H9 (cell line): ENCODE measurements at regions not wholly inside any gene's neighbourhood (a gene's known extent, or its start where the extent isn't known, plus 50 kb on each side); places are given as distances from the start of the nearest gene placed in this dataset.

ENCODE experiments used
- DNase-seq: peaks from one replicate; pipeline ENCODE4 v3.0.0-alpha.2; 2017
- H2AFZ ChIP-seq: one replicate; pipeline ENCODE4 v1.6.1; 2013; ENCODE audit warnings: mild to moderate bottlenecking, low read length, control low read depth, moderate library complexity
- H2AK5ac ChIP-seq: 2 replicates; pipeline ENCODE4 v1.6.1; 2013; ENCODE audit warnings: low read length, control low read depth, mixed read lengths; ENCODE audit not compliant: insufficient read length
- H2BK120ac ChIP-seq: one replicate; pipeline ENCODE4 v1.6.1; 2013; ENCODE audit warnings: low read depth, mild to moderate bottlenecking, low read length, control low read depth, inconsistent platforms; ENCODE audit not compliant: poor library complexity, severe bottlenecking
- H2BK12ac ChIP-seq: 2 replicates; pipeline ENCODE4 v1.6.1; 2013; ENCODE audit warnings: low read length, control low read depth, mixed read lengths, low read depth; ENCODE audit not compliant: insufficient read length
- H2BK15ac ChIP-seq: 2 replicates; pipeline ENCODE4 v1.6.1; 2013; ENCODE audit warnings: low read depth, low read length, control low read depth
- H2BK20ac ChIP-seq: one replicate; pipeline ENCODE4 v1.6.1; 2013; ENCODE audit warnings: low read depth, mild to moderate bottlenecking, low read length, control low read depth, inconsistent platforms; ENCODE audit not compliant: poor library complexity, severe bottlenecking
- H2BK5ac ChIP-seq: 2 replicates; pipeline ENCODE4 v1.6.1; 2013; ENCODE audit warnings: low read length, control low read depth, mixed read lengths; ENCODE audit not compliant: insufficient read length
- H3K14ac ChIP-seq: 2 replicates; pipeline ENCODE4 v1.6.1; 2013; ENCODE audit warnings: low read length, control low read depth; ENCODE audit not compliant: insufficient read depth
- H3K18ac ChIP-seq: 2 replicates; pipeline ENCODE4 v1.6.1; 2013; ENCODE audit warnings: low read depth, mild to moderate bottlenecking, mixed read lengths, low read length, control low read depth; ENCODE audit not compliant: insufficient read length
- H3K23ac ChIP-seq: 2 replicates; pipeline ENCODE4 v1.6.1; 2013; ENCODE audit warnings: low read length, control low read depth, mixed read lengths, low read depth; ENCODE audit not compliant: insufficient read length
- H3K23me2 ChIP-seq: 2 replicates; pipeline ENCODE4 v1.6.1; 2013; ENCODE audit warnings: low read depth, mild to moderate bottlenecking, mixed read lengths, low read length, control low read depth; ENCODE audit not compliant: insufficient read length, poor library complexity, severe bottlenecking
- H3K27ac ChIP-seq: 2 replicates; pipeline ENCODE4 v1.5.1; 2013; ENCODE audit warnings: low read length, control low read depth, mixed read lengths, low read depth; ENCODE audit not compliant: insufficient read length
- H3K27me3 ChIP-seq: 2 replicates; pipeline ENCODE4 v1.6.1; 2013; ENCODE audit warnings: low read length, control low read depth, inconsistent platforms; ENCODE audit not compliant: insufficient read depth
- H3K4ac ChIP-seq: 2 replicates; pipeline ENCODE4 v1.6.1; 2013; ENCODE audit warnings: low read depth, mild to moderate bottlenecking, control low read depth, inconsistent platforms, low read length, moderate library complexity
- H3K4me1 ChIP-seq: 2 replicates; pipeline ENCODE4 v1.6.1; 2013; ENCODE audit warnings: low read length, control low read depth, inconsistent platforms; ENCODE audit not compliant: insufficient read depth
- H3K4me2 ChIP-seq: 2 replicates; pipeline ENCODE4 v1.6.1; 2013; ENCODE audit warnings: low read length, control low read depth, mixed read lengths; ENCODE audit not compliant: insufficient read length, insufficient read depth
- H3K56ac ChIP-seq: 2 replicates; pipeline ENCODE4 v1.6.1; 2013; ENCODE audit warnings: low read depth, mild to moderate bottlenecking, mixed read lengths, low read length, control low read depth; ENCODE audit not compliant: insufficient read length
- H3K79me1 ChIP-seq: 2 replicates; pipeline ENCODE4 v1.6.1; 2013; ENCODE audit warnings: low read depth, mild to moderate bottlenecking, moderate library complexity, low read length, control low read depth, inconsistent platforms; ENCODE audit not compliant: insufficient read depth, poor library complexity, severe bottlenecking
- H3K79me2 ChIP-seq: 2 replicates; pipeline ENCODE4 v1.6.1; 2013; ENCODE audit warnings: low read length, control low read depth, inconsistent platforms; ENCODE audit not compliant: insufficient read depth
- H3K9ac ChIP-seq: 2 replicates; pipeline ENCODE4 v1.6.1; 2013; ENCODE audit warnings: low read length, control low read depth, mixed read lengths; ENCODE audit not compliant: insufficient read length; ENCODE audit errors: extremely low read depth
- H3K9me3 ChIP-seq: one replicate; pipeline ENCODE4 v1.6.1; 2013; ENCODE audit warnings: low read depth, low read length, inconsistent platforms; ENCODE audit not compliant: control insufficient read depth
- H3T11ph ChIP-seq: one replicate; pipeline ENCODE4 v1.6.1; 2013; ENCODE audit warnings: mild to moderate bottlenecking, low read length, control low read depth, inconsistent platforms
- H4K20me1 ChIP-seq: one replicate; pipeline ENCODE4 v1.6.1; 2013; ENCODE audit not compliant: control insufficient read depth, insufficient read length, insufficient read depth
- H4K5ac ChIP-seq: 2 replicates; pipeline ENCODE4 v1.6.1; 2013; ENCODE audit warnings: low read depth, mild to moderate bottlenecking, mixed read lengths, low read length, control low read depth; ENCODE audit not compliant: insufficient read length
- H4K8ac ChIP-seq: replicated peaks from 2 replicates; pipeline ENCODE4 v1.6.1; 2013; ENCODE audit warnings: low read length, control low read depth, mixed read lengths, low read depth; ENCODE audit not compliant: insufficient read length
- H4K91ac ChIP-seq: 2 replicates; pipeline ENCODE4 v1.6.1; 2013; ENCODE audit warnings: low read depth, mild to moderate bottlenecking, moderate library complexity, mixed read lengths, low read length, control low read depth; ENCODE audit not compliant: insufficient read length
- H3K27ac Mint-ChIP-seq, 3 experiments: 2 replicates in 2 of 3; 3 replicates in 1 of 3; pipeline ENCODE4 v1.8.0; 2020 to 2021; ENCODE audit warnings: mixed read lengths in 3 of 3, mild to moderate bottlenecking in 1 of 3, moderate library complexity in 1 of 3
- H3K27me3 Mint-ChIP-seq: 2 replicates; pipeline ENCODE4 v1.8.0; 2021; ENCODE audit warnings: low read depth, mild to moderate bottlenecking, moderate library complexity, mixed read lengths
- H3K36me3 Mint-ChIP-seq, 3 experiments: 2 replicates in 2 of 3; 3 replicates in 1 of 3; pipeline ENCODE4 v1.8.0; 2020 to 2021; ENCODE audit warnings: low read depth in 3 of 3, mixed read lengths in 3 of 3; ENCODE audit not compliant: insufficient read depth in 1 of 3
- H3K4me1 Mint-ChIP-seq, 2 experiments: 2 replicates each; pipeline ENCODE4 v1.8.0; 2020; ENCODE audit warnings: mixed read lengths in 2 of 2
- H3K4me3 Mint-ChIP-seq, 2 experiments: 2 replicates in 1 of 2; 3 replicates in 1 of 2; pipeline ENCODE4 v1.8.0; 2020 to 2021; ENCODE audit warnings: mild to moderate bottlenecking in 2 of 2, mixed read lengths in 2 of 2, moderate library complexity in 1 of 2
- H3K9me3 Mint-ChIP-seq, 2 experiments: 2 replicates in 1 of 2; 3 replicates in 1 of 2; pipeline ENCODE4 v1.8.0; 2020; ENCODE audit warnings: mild to moderate bottlenecking in 2 of 2, mixed read lengths in 2 of 2, moderate library complexity in 1 of 2
- CTCF ChIP-seq: fragments of 200-600 bp; sonication (generic); conservative IDR thresholded peaks from 3 replicates; pipeline ENCODE4 v1.8.0; 2021; ENCODE audit warnings: antibody characterized with exemption, mild to moderate bottlenecking
- WGBS: extraction: QIAGEN DNeasy Blood & Tissue Kit; methylation state at CpG from one replicate; pipeline ENCODE4 v1.1.7; 2013; ENCODE audit warnings: missing lambda C conversion rate, low lambda C conversion rate, mixed read lengths; ENCODE audit not compliant: insufficient read length; ENCODE audit errors: extremely low coverage; 5-methylcytosine and 5-hydroxymethylcytosine counted together

GRCh38 chr20:60589623-60590022 lies 631.4 kb downstream of the CDH26 start:
- Histone ChIP-seq H3K23ac (no peak overlapping the region), H2BK120ac (no peak overlapping the region), H3K4me2 (no peak overlapping the region), H3K9me3 (no peaks in the 10 kb centered on the region), H2BK12ac (no peak overlapping the region), H4K8ac (no peak overlapping the region), H3K27me3 (no peaks in the 10 kb centered on the region), H3K18ac (no peak overlapping the region), H2AK5ac (no peak overlapping the region), H4K91ac (no peak overlapping the region), H3K23me2 (no peaks in the 10 kb centered on the region), H3K79me1 (no peaks in the 10 kb centered on the region), H3K79me2 (no peaks in the 10 kb centered on the region), H2BK20ac (no peak overlapping the region), H4K20me1 (no peaks in the 10 kb centered on the region), H3K4ac (no peak overlapping the region), H2AFZ (no peak overlapping the region), H3K9ac (no peak overlapping the region), H4K5ac (no peak overlapping the region), H3K4me1 (peaks cover 3% of the 10 kb centered on the region; the same call in 1 of the 2 replicates), H3K27ac (no peak overlapping the region), H2BK5ac (no peak overlapping the region), H3K56ac (no peak overlapping the region), H3T11ph (no peak overlapping the region), H2BK15ac (no peak overlapping the region), H3K14ac (no peak overlapping the region)
- peaks cover 0 to 2% of the 10 kb centered on the region in 2 experiments; a peak in 1 of 5 replicates for H3K9me3 Mint-ChIP-seq
- no peak for TF ChIP-seq CTCF
- peaks cover 16 to 17% of the 10 kb centered on the region in 2 experiments for H3K4me1 Mint-ChIP-seq
- WGBS: no CpG with 5 or more reads among the region's 3 CpGs
- no peaks in the 10 kb centered on the region for H3K27me3 Mint-ChIP-seq
- H3K27ac Mint-ChIP-seq: no peak overlapping the region
- DNase-seq: peak; percentile 42
- no peak overlapping the region for H3K4me3 Mint-ChIP-seq
- no peaks in the 10 kb centered on the region for H3K36me3 Mint-ChIP-seq
